Glutamatergic neuron (in vitro differentiated cells): ENCODE measurements at regions not wholly inside any gene's neighbourhood (a gene's known extent, or its start where the extent isn't known, plus 50 kb on each side); places are given as distances from the start of the nearest gene placed in this dataset.

Source experiments
- DNase-seq: peaks from one replicate; pipeline ENCODE4 v3.0.0; 2022
- H3K27ac Mint-ChIP-seq: one replicate; pipeline ENCODE4 v1.8.0; 2020; ENCODE audit warnings: mild to moderate bottlenecking, mixed read lengths, inconsistent platforms; ENCODE audit not compliant: unreplicated experiment
- H3K27me3 Mint-ChIP-seq: one replicate; pipeline ENCODE4 v1.8.0; 2020; ENCODE audit warnings: mild to moderate bottlenecking, moderate library complexity, mixed read lengths, inconsistent platforms; ENCODE audit not compliant: unreplicated experiment
- H3K36me3 Mint-ChIP-seq: one replicate; pipeline ENCODE4 v1.8.0; 2020; ENCODE audit warnings: mild to moderate bottlenecking, mixed read lengths, inconsistent platforms; ENCODE audit not compliant: unreplicated experiment
- H3K4me1 Mint-ChIP-seq: one replicate; pipeline ENCODE4 v1.8.0; 2020; ENCODE audit warnings: mild to moderate bottlenecking, low read depth, mixed read lengths, inconsistent platforms; ENCODE audit not compliant: unreplicated experiment
- H3K4me3 Mint-ChIP-seq: one replicate; pipeline ENCODE4 v1.8.0; 2020; ENCODE audit warnings: mild to moderate bottlenecking, mixed read lengths, inconsistent platforms; ENCODE audit not compliant: unreplicated experiment
- H3K9me3 Mint-ChIP-seq: one replicate; pipeline ENCODE4 v1.8.0; 2020; ENCODE audit warnings: mild to moderate bottlenecking, moderate library complexity, mixed read lengths, inconsistent platforms; ENCODE audit not compliant: unreplicated experiment
- TF ChIP-seq, protein P1 (sequence below): fragments of 200-600 bp; sonication (generic); IDR thresholded peaks from one replicate; pipeline ENCODE4 v1.5.0; 2021; ENCODE audit not compliant: partially characterized antibody, unreplicated experiment

DNA sequence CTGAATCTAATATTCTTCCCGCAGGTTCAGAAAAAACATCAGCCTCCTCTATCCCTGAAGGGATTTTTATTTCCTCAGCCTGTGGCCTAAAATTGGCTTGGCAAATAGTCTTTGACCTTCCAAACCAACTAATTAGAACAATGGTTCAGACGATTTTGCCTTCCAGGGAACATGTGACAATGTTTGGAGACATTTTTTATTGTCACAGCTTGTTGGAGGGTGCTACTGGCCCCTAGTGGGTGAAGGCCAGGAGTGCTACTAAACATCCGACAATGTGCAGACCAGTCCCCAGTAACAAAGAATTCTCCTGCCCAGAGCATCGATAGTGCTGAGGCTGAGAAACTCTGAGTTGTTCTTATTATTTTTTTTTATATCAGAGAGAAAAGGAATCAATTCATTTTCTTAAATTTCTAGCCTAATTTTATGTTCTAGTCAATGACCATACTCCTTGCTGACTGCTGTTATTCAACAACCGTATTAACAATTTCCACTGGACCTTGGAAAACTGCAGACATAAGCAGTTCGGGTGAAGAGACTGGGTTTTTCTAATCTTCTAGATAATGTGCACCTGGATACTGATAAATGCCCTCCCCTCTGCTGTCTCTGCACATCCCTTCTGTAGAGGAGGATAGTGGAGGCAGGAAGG, 280.7 kb downstream of the LMX1A start:
- Mint-ChIP-seq H3K4me3 (no peak overlapping the region), H3K36me3 (peaks cover 10% of the 10 kb centered on the region), H3K27me3 (peaks cover 3% of the 10 kb centered on the region), H3K27ac (no peak overlapping the region), H3K9me3 (peaks cover 5% of the 10 kb centered on the region), H3K4me1 (peaks cover 18% of the 10 kb centered on the region)
- TF ChIP-seq, protein P1, sequence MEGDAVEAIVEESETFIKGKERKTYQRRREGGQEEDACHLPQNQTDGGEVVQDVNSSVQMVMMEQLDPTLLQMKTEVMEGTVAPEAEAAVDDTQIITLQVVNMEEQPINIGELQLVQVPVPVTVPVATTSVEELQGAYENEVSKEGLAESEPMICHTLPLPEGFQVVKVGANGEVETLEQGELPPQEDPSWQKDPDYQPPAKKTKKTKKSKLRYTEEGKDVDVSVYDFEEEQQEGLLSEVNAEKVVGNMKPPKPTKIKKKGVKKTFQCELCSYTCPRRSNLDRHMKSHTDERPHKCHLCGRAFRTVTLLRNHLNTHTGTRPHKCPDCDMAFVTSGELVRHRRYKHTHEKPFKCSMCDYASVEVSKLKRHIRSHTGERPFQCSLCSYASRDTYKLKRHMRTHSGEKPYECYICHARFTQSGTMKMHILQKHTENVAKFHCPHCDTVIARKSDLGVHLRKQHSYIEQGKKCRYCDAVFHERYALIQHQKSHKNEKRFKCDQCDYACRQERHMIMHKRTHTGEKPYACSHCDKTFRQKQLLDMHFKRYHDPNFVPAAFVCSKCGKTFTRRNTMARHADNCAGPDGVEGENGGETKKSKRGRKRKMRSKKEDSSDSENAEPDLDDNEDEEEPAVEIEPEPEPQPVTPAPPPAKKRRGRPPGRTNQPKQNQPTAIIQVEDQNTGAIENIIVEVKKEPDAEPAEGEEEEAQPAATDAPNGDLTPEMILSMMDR, result peak; percentile 71
- DNase-seq, result peak; percentile 54

DNA sequence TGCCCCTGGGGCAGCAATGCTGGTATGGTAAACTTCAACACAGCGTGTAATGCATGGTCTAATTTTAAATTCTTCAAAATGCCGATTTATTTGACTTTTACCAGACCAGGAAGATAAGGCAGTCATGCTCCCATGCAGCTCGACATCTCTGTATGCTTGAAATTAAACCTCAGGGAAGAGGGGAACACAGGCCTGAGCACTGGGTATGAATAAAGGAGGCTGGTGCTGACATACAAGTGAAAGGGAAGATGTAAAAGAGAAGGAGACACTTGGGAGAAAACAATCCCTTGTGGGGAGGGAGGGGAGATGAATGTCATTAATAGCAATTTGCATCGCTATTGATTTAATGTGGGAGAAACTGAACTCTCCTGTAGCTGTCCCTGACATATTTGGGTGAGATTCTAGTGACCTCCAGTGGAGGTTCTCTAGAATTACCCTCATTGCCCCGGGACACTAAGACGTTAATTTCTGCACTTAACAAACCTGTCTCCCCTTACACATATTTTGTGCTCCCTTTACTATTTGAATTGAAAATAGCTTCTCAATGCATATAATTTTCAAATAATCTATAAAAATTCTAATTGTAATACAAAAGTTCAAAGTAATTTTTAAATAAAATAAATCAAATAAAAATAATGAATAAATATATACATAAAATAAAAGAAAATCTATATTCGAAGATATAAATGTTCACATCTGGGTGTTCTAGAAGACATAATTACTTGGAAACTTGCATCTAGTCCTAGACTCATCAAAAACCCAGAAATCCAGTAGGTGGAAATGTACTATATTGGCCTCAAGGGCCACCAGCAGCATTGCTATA, 283.1 kb downstream of the LMX1A start:
- peaks cover 23% of the 10 kb centered on the region for H3K4me1 Mint-ChIP-seq
- TF ChIP-seq, protein P1, result peak; percentile 71
- H3K9me3 Mint-ChIP-seq, result peaks cover 2% of the 10 kb centered on the region
- H3K4me3 Mint-ChIP-seq, result no peak overlapping the region
- DNase-seq, result no peak
- peaks cover 3% of the 10 kb centered on the region for H3K27me3 Mint-ChIP-seq
- H3K36me3 Mint-ChIP-seq, result no peaks in the 10 kb centered on the region
- H3K27ac Mint-ChIP-seq, result no peak overlapping the region

DNA sequence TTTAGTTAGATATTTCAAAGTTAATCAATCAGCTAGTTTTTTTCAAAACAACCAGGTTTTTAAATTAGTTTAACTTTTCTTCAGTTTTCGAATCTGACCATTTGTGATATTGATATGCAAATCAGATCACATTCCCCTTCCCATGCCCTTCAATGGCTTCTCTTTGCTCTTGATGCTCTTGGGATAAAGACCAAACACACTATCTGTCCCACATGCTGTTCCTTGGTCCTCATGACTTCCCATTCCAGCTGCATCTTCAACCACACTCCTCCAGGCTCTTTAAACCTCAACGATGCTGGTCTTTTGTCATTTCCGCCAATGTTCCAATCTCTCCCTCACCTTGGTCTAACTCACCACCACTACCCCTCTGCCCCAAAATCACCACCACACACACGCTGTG, 285.8 kb downstream of the LMX1A start:
- Mint-ChIP-seq H3K27ac (no peak overlapping the region), H3K4me1 (peaks cover 13% of the 10 kb centered on the region), H3K36me3 (no peaks in the 10 kb centered on the region), H3K27me3 (no peaks in the 10 kb centered on the region), H3K9me3 (no peaks in the 10 kb centered on the region), H3K4me3 (no peak overlapping the region)
- DNase-seq, result no peak
- TF ChIP-seq, protein P1, result no peak

DNA sequence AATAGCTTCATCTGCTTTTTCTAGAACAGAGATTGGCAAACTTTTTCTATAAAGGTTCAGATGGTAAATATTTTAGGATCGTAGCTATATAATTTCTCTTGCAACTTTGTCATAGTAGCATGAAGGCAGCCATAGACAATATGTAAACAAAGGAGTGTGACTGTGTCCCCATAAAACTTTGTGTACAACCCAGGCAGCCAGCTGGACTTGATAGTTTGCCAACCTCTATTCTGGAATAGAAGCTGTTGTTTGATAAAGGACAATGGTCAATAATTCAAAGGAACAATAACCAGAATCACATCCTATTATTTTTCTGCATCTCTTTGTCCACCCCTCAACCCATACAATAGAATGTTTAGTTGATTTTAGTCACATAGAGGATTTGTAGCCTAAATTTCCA, 286.7 kb downstream of the LMX1A start:
- Mint-ChIP-seq H3K4me3 (no peak overlapping the region), H3K9me3 (no peaks in the 10 kb centered on the region), H3K27me3 (no peaks in the 10 kb centered on the region), H3K4me1 (peaks cover 13% of the 10 kb centered on the region), H3K27ac (no peak overlapping the region), H3K36me3 (no peaks in the 10 kb centered on the region)
- TF ChIP-seq, protein P1, result no peak
- DNase-seq, result no peak

DNA sequence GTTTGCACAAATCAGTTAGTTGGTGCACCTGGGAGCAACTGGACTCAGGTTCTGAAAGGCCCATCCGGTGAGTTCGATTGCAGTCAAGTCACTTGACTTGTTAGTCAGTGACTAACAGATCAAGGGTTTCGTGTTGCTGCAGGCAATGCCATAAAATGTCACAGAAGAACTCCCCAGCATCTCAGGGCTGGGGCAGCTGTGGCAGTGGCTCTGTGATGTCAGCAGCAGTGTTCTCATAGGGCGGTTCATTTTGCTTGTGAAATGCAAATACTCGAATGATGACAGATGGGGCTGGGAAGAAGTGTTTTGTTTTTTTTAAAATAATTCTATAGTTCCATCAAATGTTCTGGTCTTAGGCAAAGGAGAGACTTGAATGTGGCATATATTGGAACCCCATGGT, 287.8 kb downstream of the LMX1A start:
- Mint-ChIP-seq H3K4me3 (no peak overlapping the region), H3K27ac (no peak overlapping the region), H3K4me1 (peaks cover 9% of the 10 kb centered on the region), H3K9me3 (no peaks in the 10 kb centered on the region), H3K36me3 (no peaks in the 10 kb centered on the region), H3K27me3 (no peaks in the 10 kb centered on the region)
- DNase-seq, result no peak
- TF ChIP-seq, protein P1, result no peak
